CD4-positive, alpha-beta T cell (primary cell): ENCODE measurements at regions not wholly inside any gene's neighbourhood (a gene's known extent, or its start where the extent isn't known, plus 50 kb on each side); places are given as distances from the start of the nearest gene placed in this dataset.

Experiments used
- ATAC-seq: fragments of 200-7000 bp; cut with Tn5 transposase; one replicate; pipeline ENCODE4 v1.10.0; 2022; ENCODE audit warnings: mild to moderate bottlenecking; ENCODE audit not compliant: poor library complexity
- CTCF ChIA-PET: fragments of 350-600 bp; sonication (Branson Sonifier 250); formaldehyde crosslinking; loops from one replicate; lab custom pipeline; 2021; ENCODE audit warnings: antibody characterized with exemption, inconsistent platforms; lab: Charles Lee
- POLR2A ChIA-PET: fragments of 350-600 bp; sonication (Branson Sonifier 250); formaldehyde crosslinking; loops from one replicate; lab custom pipeline; 2021; ENCODE audit warnings: antibody characterized with exemption, inconsistent platforms; lab: Charles Lee
- DNase-seq, 14 experiments: peaks; one replicate each; pipeline ENCODE4 v3.0.0-alpha.2; 2013 to 2020; ENCODE audit warnings: mixed read lengths in 2 of 14
- H3K27ac ChIP-seq, 2 donors: one replicate each; pipeline versions ENCODE4 v1.5.1 to v1.7.0; 2013; ENCODE audit warnings: low read length in 2 of 2, low read depth in 1 of 2, mild to moderate bottlenecking in 1 of 2
- H3K27me3 ChIP-seq, 2 experiments: 1 replicate in 1 of 2; 2 replicates in 1 of 2; pipeline versions ENCODE4 v1.6.1 to v1.7.0; 2013; ENCODE audit warnings: low read length in 2 of 2, control low read depth in 1 of 2, mild to moderate bottlenecking in 1 of 2, moderate library complexity in 1 of 2; ENCODE audit not compliant: insufficient read depth in 2 of 2, control insufficient read depth in 1 of 2
- H3K36me3 ChIP-seq: one replicate; pipeline ENCODE4 v1.6.1; 2013; ENCODE audit warnings: low read length, control low read depth; ENCODE audit not compliant: insufficient read depth
- H3K4me1 ChIP-seq: one replicate; pipeline ENCODE4 v1.6.1; 2013; ENCODE audit warnings: low read length, control low read depth; ENCODE audit not compliant: insufficient read depth
- H3K4me3 ChIP-seq: one replicate; pipeline ENCODE4 v1.5.1; 2013; ENCODE audit warnings: mild to moderate bottlenecking, low read length, moderate library complexity
- H3K9me3 ChIP-seq, 2 experiments: 1 replicate in 1 of 2; 2 replicates in 1 of 2; pipeline versions ENCODE4 v1.6.1 to v1.7.0; 2013; ENCODE audit warnings: low read length in 2 of 2, mild to moderate bottlenecking in 2 of 2, control low read depth in 1 of 2, moderate library complexity in 1 of 2; ENCODE audit not compliant: control insufficient read depth in 1 of 2, insufficient read depth in 1 of 2
- H3K27ac Mint-ChIP-seq: one replicate; pipeline ENCODE4 v1.8.0; 2020; ENCODE audit warnings: mixed read lengths
- H3K27me3 Mint-ChIP-seq: one replicate; pipeline ENCODE4 v1.8.0; 2021; ENCODE audit warnings: mixed read lengths
- H3K36me3 Mint-ChIP-seq: one replicate; pipeline ENCODE4 v1.8.0; 2021; ENCODE audit warnings: low read depth, mixed read lengths
- H3K4me1 Mint-ChIP-seq: one replicate; pipeline ENCODE4 v1.8.0; 2021; ENCODE audit warnings: low read depth, mixed read lengths
- H3K4me3 Mint-ChIP-seq: one replicate; pipeline ENCODE4 v1.8.0; 2020; ENCODE audit warnings: mild to moderate bottlenecking, mixed read lengths
- H3K9me3 Mint-ChIP-seq: one replicate; pipeline ENCODE4 v1.8.0; 2020; ENCODE audit warnings: mixed read lengths
- intact Hi-C, 2 experiments: fragments of 100-400 bp; cut with DNase I in 1 of 2; cut with micrococcal nuclease in 1 of 2; formaldehyde crosslinking; loops; one replicate each; pipeline versions ENCODE4 v1.15.1 to v1.9.0; 2023 to 2025; cut with DNase I, micrococcal nuclease
- TF ChIP-seq, protein P1 (sequence below): fragments of 200-600 bp; IDR thresholded peaks from one replicate; pipeline ENCODE4 v1.8.0; 2022; ENCODE audit warnings: antibody characterized with exemption, mild to moderate bottlenecking

- intact Hi-C loops, result no loop called here
- Mint-ChIP-seq H3K27ac (no peak overlapping the region), H3K4me3 (no peak overlapping the region), H3K4me1 (no peaks in the 10 kb centered on the region), H3K27me3 (peaks cover 6% of the 10 kb centered on the region), H3K9me3 (no peaks in the 10 kb centered on the region), H3K36me3 (no peaks in the 10 kb centered on the region)
- H3K4me1 ChIP-seq, result no peaks in the 10 kb centered on the region
- DNase-seq, result no peak
- no peaks in the 10 kb centered on the region for H3K9me3 ChIP-seq
- ChIA-PET POLR2A (no interaction called here), CTCF (no interaction called here)
- no peak for ATAC-seq
- peaks cover 0 to 2% of the 10 kb centered on the region in 2 experiments for H3K27me3 ChIP-seq
- TF ChIP-seq, protein P1, sequence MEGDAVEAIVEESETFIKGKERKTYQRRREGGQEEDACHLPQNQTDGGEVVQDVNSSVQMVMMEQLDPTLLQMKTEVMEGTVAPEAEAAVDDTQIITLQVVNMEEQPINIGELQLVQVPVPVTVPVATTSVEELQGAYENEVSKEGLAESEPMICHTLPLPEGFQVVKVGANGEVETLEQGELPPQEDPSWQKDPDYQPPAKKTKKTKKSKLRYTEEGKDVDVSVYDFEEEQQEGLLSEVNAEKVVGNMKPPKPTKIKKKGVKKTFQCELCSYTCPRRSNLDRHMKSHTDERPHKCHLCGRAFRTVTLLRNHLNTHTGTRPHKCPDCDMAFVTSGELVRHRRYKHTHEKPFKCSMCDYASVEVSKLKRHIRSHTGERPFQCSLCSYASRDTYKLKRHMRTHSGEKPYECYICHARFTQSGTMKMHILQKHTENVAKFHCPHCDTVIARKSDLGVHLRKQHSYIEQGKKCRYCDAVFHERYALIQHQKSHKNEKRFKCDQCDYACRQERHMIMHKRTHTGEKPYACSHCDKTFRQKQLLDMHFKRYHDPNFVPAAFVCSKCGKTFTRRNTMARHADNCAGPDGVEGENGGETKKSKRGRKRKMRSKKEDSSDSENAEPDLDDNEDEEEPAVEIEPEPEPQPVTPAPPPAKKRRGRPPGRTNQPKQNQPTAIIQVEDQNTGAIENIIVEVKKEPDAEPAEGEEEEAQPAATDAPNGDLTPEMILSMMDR, result no peak
- no peak overlapping the region for H3K27ac ChIP-seq
- no peaks in the 10 kb centered on the region for H3K36me3 ChIP-seq
- H3K4me3 ChIP-seq, result no peak overlapping the region
Measured at GRCh38 chr19:30857388-30857787, 485.2 kb downstream of the ZNF536 start.

- Histone ChIP-seq H3K27ac (no peak overlapping the region), H3K36me3 (no peaks in the 10 kb centered on the region), H3K9me3 (no peaks in the 10 kb centered on the region), H3K27me3 (peaks cover 0 to 2% of the 10 kb centered on the region in 2 experiments), H3K4me3 (no peak overlapping the region), H3K4me1 (no peaks in the 10 kb centered on the region)
- Mint-ChIP-seq H3K27me3 (peaks cover 6% of the 10 kb centered on the region), H3K9me3 (no peaks in the 10 kb centered on the region), H3K4me3 (no peak overlapping the region), H3K27ac (no peak overlapping the region), H3K4me1 (no peaks in the 10 kb centered on the region), H3K36me3 (no peaks in the 10 kb centered on the region)
- intact Hi-C loops, result no loop called here
- DNase-seq (no peak), ATAC-seq (no peak)
- TF ChIP-seq, protein P1, result no peak
- ChIA-PET POLR2A (no interaction called here), CTCF (no interaction called here)
Measured at GRCh38 chr19:30856786-30857185, 484.6 kb downstream of the ZNF536 start.

GRCh38 chr19:30856376-30856775, 484.2 kb downstream of the ZNF536 start:
- Mint-ChIP-seq H3K4me1 (no peaks in the 10 kb centered on the region), H3K27ac (no peak overlapping the region), H3K27me3 (peaks cover 4% of the 10 kb centered on the region), H3K36me3 (no peaks in the 10 kb centered on the region), H3K9me3 (no peaks in the 10 kb centered on the region), H3K4me3 (no peak overlapping the region)
- H3K4me1 ChIP-seq, result no peaks in the 10 kb centered on the region
- H3K4me3 ChIP-seq, result no peak overlapping the region
- ChIA-PET CTCF (no interaction called here), POLR2A (no interaction called here)
- peaks cover 0 to 2% of the 10 kb centered on the region in 2 experiments for H3K27me3 ChIP-seq
- DNase-seq (no peak), ATAC-seq (no peak)
- no peak overlapping the region for H3K27ac ChIP-seq
- TF ChIP-seq, protein P1, result no peak
- no peaks in the 10 kb centered on the region for H3K9me3 ChIP-seq
- intact Hi-C loops, result no loop called here
- H3K36me3 ChIP-seq, result no peaks in the 10 kb centered on the region
